Kidney (tissue), 13 donors: ENCODE measurements at regions not wholly inside any gene's neighbourhood (a gene's known extent, or its start where the extent isn't known, plus 50 kb on each side); places are given as distances from the start of the nearest gene placed in this dataset.

ENCODE experiments used
- DNase-seq, 5 donors: peaks; one replicate each; pipeline ENCODE4 v3.0.0-alpha.2; 2013 to 2020
- FAIRE-seq: peaks from 2 replicates; lab custom pipeline; 2012; peaks lifted over from hg19 to GRCh38; lab: Jason Lieb, UNC
- H3K27ac ChIP-seq, 2 donors: one replicate each; pipeline ENCODE4 v1.7.0; 2013; ENCODE audit warnings: low read depth in 2 of 2, low read length in 2 of 2, inconsistent platforms in 1 of 2
- H3K27me3 ChIP-seq: one replicate; pipeline ENCODE4 v1.7.1; 2013; ENCODE audit warnings: low read length, inconsistent platforms; ENCODE audit not compliant: control insufficient read depth, insufficient read depth
- H3K36me3 ChIP-seq, 3 donors: one replicate each; pipeline versions ENCODE4 v1.7.0 to v1.7.1; 2013; ENCODE audit warnings: low read length in 3 of 3, control low read depth in 1 of 3, inconsistent platforms in 1 of 3; ENCODE audit not compliant: insufficient read depth in 3 of 3, control insufficient read depth in 2 of 3
- H3K4me1 ChIP-seq, 3 donors: one replicate each; pipeline versions ENCODE4 v1.7.0 to v1.7.1; 2013; ENCODE audit warnings: low read length in 3 of 3, inconsistent platforms in 1 of 3, low read depth in 1 of 3; ENCODE audit not compliant: control insufficient read depth in 2 of 3, insufficient read depth in 2 of 3
- H3K4me3 ChIP-seq, 3 donors: one replicate each; pipeline versions ENCODE4 v1.7.0 to v1.8.1; 2013; ENCODE audit warnings: low read length in 3 of 3, control low read depth in 1 of 3, inconsistent platforms in 1 of 3
- H3K9ac ChIP-seq, 3 donors: one replicate each; pipeline versions ENCODE4 v1.7.0 to v1.7.1; 2013; ENCODE audit warnings: low read length in 3 of 3, control low read depth in 1 of 3, inconsistent platforms in 1 of 3
- H3K9me3 ChIP-seq, 3 donors: one replicate each; pipeline versions ENCODE4 v1.7.0 to v1.7.1; 2013; ENCODE audit warnings: low read length in 3 of 3, control low read depth in 1 of 3, inconsistent platforms in 1 of 3; ENCODE audit not compliant: control insufficient read depth in 2 of 3, insufficient read depth in 1 of 3
- intact Hi-C: fragments of 100-400 bp; cut with DNase I; formaldehyde crosslinking; loops from one replicate; pipeline ENCODE4 v1.11.1; 2022
- TF ChIP-seq, protein P1 (sequence below): IDR thresholded peaks from 3 replicates; pipeline ENCODE4 v1.5.1; 2012; ENCODE audit warnings: mild to moderate bottlenecking, moderate library complexity, borderline replicate concordance; ENCODE audit not compliant: insufficient read depth; ENCODE audit errors: extremely low read depth
- donor health status: control.
- donor health status: control.
- donor health status: control.
- donor health status: control.
- donor health status: control.
- donor health status: DM: yes; HTN: yes; CAD: no.
- donor health status: Normal renal cell carcinoma (clear cell type).

DNA sequence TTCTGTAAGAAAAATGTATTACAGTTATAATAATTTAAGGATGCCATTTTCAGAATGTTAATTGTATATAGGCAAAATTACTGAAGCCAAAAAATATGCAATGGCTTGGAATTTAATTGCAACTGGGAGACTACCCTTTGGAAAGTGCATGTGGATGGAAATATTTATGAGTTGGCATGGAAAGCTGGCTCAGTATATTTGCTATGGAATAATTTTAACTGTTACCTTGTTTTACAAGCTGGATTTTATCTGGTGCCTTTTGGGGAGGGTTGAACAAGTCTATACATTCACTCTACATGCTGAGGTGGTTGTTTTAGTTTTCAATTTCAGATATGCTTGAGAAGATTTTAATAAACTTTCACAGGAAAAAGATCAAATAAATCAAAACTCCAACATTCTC is 80.9 kb upstream of the ABCB5 start:
- Histone ChIP-seq H3K4me3 (no peak overlapping the region), H3K27me3 (no peaks in the 10 kb centered on the region), H3K4me1 (no peaks in the 10 kb centered on the region), H3K36me3 (no peaks in the 10 kb centered on the region), H3K9me3 (no peaks in the 10 kb centered on the region), H3K27ac (no peak overlapping the region), H3K9ac (no peak overlapping the region)
- no peak for FAIRE-seq
- DNase-seq: no peak
- TF ChIP-seq, protein P1, sequence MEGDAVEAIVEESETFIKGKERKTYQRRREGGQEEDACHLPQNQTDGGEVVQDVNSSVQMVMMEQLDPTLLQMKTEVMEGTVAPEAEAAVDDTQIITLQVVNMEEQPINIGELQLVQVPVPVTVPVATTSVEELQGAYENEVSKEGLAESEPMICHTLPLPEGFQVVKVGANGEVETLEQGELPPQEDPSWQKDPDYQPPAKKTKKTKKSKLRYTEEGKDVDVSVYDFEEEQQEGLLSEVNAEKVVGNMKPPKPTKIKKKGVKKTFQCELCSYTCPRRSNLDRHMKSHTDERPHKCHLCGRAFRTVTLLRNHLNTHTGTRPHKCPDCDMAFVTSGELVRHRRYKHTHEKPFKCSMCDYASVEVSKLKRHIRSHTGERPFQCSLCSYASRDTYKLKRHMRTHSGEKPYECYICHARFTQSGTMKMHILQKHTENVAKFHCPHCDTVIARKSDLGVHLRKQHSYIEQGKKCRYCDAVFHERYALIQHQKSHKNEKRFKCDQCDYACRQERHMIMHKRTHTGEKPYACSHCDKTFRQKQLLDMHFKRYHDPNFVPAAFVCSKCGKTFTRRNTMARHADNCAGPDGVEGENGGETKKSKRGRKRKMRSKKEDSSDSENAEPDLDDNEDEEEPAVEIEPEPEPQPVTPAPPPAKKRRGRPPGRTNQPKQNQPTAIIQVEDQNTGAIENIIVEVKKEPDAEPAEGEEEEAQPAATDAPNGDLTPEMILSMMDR: no peak
- intact Hi-C loops: no loop called here

- TF ChIP-seq, protein P1: no peak
- H3K27ac ChIP-seq: no peak overlapping the region
- no peak for FAIRE-seq
- H3K9me3 ChIP-seq: no peaks in the 10 kb centered on the region
- no peaks in the 10 kb centered on the region for H3K4me1 ChIP-seq
- no peak for DNase-seq
- intact Hi-C loops: no loop called here
- H3K27me3 ChIP-seq: no peaks in the 10 kb centered on the region
- H3K36me3 ChIP-seq: no peaks in the 10 kb centered on the region
- no peak overlapping the region for H3K4me3 ChIP-seq
- no peak overlapping the region for H3K9ac ChIP-seq
Observed at GRCh38 chr7:20535541-20535940, 79.9 kb upstream of the ABCB5 start.

DNA sequence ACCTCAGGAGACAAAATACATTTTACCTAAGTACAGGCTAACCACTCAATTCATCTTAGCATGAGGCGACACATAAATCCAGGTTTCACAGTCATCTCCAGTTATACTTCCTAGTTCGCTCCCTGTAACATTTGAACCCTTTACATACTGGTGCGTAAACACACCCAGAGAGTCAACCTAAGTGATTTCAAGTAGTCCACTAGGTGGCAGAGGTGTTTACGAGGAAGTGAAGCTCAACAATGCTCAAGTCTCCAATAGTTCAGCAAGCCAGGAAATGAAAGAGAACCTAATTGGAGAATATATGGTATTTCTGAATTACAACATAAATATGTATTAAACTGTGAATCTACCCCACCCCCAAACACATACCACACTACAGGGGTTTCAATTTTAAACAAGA is 76.3 kb upstream of the ABCB5 start:
- intact Hi-C loops: no loop called here
- H3K36me3 ChIP-seq: no peaks in the 10 kb centered on the region
- no peaks in the 10 kb centered on the region for H3K9me3 ChIP-seq
- TF ChIP-seq, protein P1: no peak
- no peak overlapping the region for H3K9ac ChIP-seq
- no peaks in the 10 kb centered on the region for H3K27me3 ChIP-seq
- H3K4me1 ChIP-seq: no peaks in the 10 kb centered on the region
- H3K27ac ChIP-seq: no peak overlapping the region
- FAIRE-seq (no peak), DNase-seq (no peak)
- no peak overlapping the region for H3K4me3 ChIP-seq
